ENCODE measurements at regions not wholly inside any gene's neighbourhood (a gene's known extent, or its start where the extent isn't known, plus 50 kb on each side); places are given as distances from the start of the nearest gene placed in this dataset.

GRCh38 chr4:86414686-86415085 lies 54.8 kb upstream of the MAPK10 start (continued):
- TF ChIP-seq RERE (CRISPR knock-in tag; IDR thresholded peaks at IDR 0.05; ENCODE audit: borderline replicate concordance) (no peak), GABPB2 (CRISPR knock-in tag; conservative IDR thresholded peaks at IDR 0.05) (no peak), TOE1 (IDR thresholded peaks at IDR 0.05; ENCODE audit: borderline replicate concordance) (no peak), TOE1 (CRISPR knock-in tag; IDR thresholded peaks at IDR 0.05; ENCODE audit: borderline replicate concordance, low read depth) (no peak), OTX1 (CRISPR knock-in tag; IDR thresholded peaks at IDR 0.05) (no peak), TRIM25 (IDR thresholded peaks at IDR 0.05; ENCODE audit: borderline replicate concordance) (no peak), PTRF (tag; IDR thresholded peaks at IDR 0.05) (no peak), CLOCK (CRISPR knock-in tag; IDR thresholded peaks at IDR 0.05; ENCODE audit: borderline replicate concordance) (no peak), ETS2 (tag; IDR thresholded peaks at IDR 0.05; ENCODE audit: borderline replicate concordance, poor library complexity, severe bottlenecking) (no peak), ZKSCAN8 (CRISPR knock-in tag; IDR thresholded peaks at IDR 0.05) (no peak), FOXA3 (CRISPR knock-in tag; conservative IDR thresholded peaks at IDR 0.05 in 1 of 2, IDR thresholded peaks at IDR 0.05 in 1 of 2) (no peak)

Data from K562 (cell line).